ENCODE measurements at regions not wholly inside any gene's neighbourhood (a gene's known extent, or its start where the extent isn't known, plus 50 kb on each side); places are given as distances from the start of the nearest gene placed in this dataset.
"Not testable (repeated sequence)": the region's sequence is repeated elsewhere in the genome, so short reads cannot be mapped to it uniquely, and the experiment has no call there.

DNA sequence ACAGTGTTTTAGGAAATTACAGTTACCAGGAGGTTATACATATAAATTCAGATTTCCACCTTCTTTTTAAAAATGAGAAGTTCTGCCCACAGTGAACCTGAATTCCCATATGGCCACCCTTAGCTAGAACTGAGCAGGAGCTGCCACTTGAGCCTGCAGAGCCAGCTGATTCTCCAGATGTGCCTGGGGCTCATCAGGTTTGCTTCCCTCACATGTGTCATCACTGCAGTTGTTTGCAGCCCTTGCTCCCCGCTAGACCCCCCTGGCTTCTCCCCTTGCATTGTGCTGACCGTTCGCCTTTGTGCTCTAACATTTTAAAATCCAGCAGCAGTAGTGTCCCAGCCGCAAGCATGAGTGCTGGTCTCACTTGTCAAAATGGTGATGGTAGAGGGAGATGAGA lies 131.1 kb downstream of the UTRN start:
- DNase-seq = no peak
- no peak for TF ChIP-seq POLR2A (IDR thresholded peaks at IDR 0.05; ENCODE audit: low read length)
- TF ChIP-seq GATA1 (IDR thresholded peaks at IDR 0.05; ENCODE audit: low read depth, low read length) = no peak

DNA sequence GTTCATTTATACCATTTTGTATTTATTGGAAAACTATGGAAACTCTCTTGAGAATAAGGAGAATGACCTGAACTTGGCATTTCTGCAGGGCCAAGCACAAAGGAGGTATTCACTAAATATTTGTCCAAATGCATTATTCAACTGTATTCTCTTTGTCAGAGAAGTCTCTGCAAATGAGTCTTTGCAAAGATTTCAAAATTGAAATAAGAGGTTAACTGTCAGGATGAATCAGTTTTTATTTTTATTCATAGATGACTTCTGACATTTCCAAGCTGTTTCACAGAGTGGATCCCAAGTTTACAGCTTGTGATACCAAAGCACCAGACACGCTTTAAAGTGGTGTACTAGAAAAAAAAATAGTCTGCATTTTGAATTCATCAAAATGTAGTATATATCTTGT lies 131.6 kb downstream of the UTRN start:
- DNase-seq = no peak
- TF ChIP-seq GATA1 (IDR thresholded peaks at IDR 0.05; ENCODE audit: low read depth, low read length) (no peak), POLR2A (IDR thresholded peaks at IDR 0.05; ENCODE audit: low read length) (no peak)

DNA sequence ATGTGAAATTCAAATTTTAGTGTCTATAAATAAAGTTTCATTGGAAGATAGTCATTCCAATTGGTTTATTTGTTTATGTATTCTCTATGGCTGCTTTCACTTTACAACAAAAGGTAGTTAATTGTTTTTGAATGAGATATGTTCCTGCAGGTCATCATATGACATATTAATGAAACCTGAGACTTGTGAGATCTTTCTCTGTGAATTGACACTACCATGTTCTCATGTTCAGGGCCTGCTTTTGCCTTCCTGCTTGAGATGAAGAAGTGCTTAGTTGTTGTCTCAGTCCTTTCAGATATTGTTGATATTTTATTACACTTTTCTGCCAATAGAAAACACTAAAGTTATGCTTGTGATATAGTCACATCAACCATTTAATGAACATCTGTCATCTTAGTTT lies 132.5 kb downstream of the UTRN start:
- TF ChIP-seq POLR2A (IDR thresholded peaks at IDR 0.05; ENCODE audit: low read length) = no peak
- no peak for TF ChIP-seq GATA1 (IDR thresholded peaks at IDR 0.05; ENCODE audit: low read depth, low read length)

DNA sequence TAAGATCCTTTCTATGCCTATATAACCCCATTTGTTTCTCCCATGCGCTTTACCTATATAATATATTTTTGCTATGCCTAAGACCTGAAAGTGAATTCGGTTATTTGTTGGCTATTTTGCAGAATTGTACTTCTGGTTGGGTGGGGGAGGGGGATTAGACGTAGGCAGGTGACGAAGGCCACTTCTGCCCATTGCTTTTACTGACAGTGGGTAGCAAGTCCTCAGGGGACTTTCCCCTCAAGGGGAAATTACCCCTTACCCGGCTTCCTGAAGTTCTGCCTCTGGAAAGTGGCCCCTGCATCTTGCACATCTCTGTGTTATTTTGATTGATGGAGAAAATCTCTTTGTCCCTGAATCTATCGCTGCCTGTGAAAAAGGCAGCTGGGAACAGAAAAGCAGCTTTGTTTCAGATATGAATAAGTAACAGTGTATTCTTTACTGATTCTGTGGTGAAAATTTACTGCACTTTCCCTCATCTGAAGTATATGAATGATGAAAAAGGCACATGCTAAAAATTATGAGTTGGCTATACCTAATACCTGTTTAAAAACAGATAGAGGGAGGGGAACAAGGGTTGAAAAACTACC lies 133.9 kb downstream of the UTRN start:
- no peak for TF ChIP-seq GATA1 (IDR thresholded peaks at IDR 0.05; ENCODE audit: low read depth, low read length)
- TF ChIP-seq POLR2A (IDR thresholded peaks at IDR 0.05; ENCODE audit: low read length) = no peak
- DNase-seq = no peak

More for the DNA sequence above, 132.5 kb downstream of the UTRN start:
- no peak for DNase-seq

- TF ChIP-seq POLR2A (IDR thresholded peaks at IDR 0.05; ENCODE audit: low read length) = no peak
- no peak for TF ChIP-seq GATA1 (IDR thresholded peaks at IDR 0.05; ENCODE audit: low read depth, low read length)
- no peak for DNase-seq
These were observed 138.0 kb downstream of the UTRN start for GRCh38 chr6:144423167-144423566.

DNA sequence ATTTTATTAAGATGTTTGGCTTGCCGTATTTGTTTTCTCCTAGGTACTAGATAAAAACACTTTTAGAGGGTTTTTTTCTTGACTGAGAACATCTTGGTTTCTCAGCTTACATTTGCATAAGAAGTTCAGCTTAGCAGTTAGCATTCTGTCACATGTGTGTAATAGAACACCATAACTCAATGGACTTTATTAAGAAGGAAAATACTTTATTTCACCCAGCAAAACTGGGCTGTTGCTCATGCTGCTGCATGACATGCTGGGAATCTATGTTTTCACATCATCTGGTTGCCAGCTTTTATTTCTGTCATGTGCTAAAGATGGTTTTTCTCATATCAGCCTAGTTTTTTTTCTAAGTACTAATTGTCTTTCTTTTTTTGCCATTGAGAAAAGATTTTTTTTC lies 144.6 kb downstream of the UTRN start:
- no peak for TF ChIP-seq POLR2A (IDR thresholded peaks at IDR 0.05; ENCODE audit: low read length)
- no peak for DNase-seq

GRCh38 chr6:144433446-144433845 lies 148.3 kb downstream of the UTRN start:
- DNase-seq = not testable (repeated sequence)

- no peak for DNase-seq
- TF ChIP-seq POLR2A (IDR thresholded peaks at IDR 0.05; ENCODE audit: low read length) (no peak), GATA1 (IDR thresholded peaks at IDR 0.05; ENCODE audit: low read depth, low read length) (no peak)
These were observed 149.3 kb downstream of the UTRN start for GRCh38 chr6:144434308-144434990.

- DNase-seq = no peak
- TF ChIP-seq POLR2A (IDR thresholded peaks at IDR 0.05; ENCODE audit: low read length) (no peak), GATA1 (IDR thresholded peaks at IDR 0.05; ENCODE audit: low read depth, low read length) (no peak)
These were observed 150.7 kb downstream of the UTRN start for GRCh38 chr6:144435602-144436426.

DNA sequence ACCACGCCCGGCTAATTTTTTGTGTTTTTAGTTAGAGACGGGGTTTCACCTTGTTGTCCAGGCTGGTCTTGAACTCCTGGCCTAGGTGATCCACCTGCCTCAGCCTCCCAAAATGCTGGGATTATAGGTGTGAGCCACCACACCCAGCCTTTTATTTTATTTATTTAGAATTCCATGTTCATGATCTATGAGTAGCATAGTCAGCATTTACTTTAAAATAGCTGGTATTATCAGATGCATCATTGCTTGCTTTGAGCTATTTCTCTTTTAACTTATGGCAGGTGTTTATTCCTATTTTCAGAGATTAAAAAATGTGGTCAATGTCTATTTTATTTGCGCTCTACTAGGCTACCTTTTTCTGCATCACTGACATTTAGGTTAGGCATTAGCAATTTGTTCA lies 152.0 kb downstream of the UTRN start:
- DNase-seq = no peak
- TF ChIP-seq POLR2A (IDR thresholded peaks at IDR 0.05; ENCODE audit: low read length) (no peak), GATA1 (IDR thresholded peaks at IDR 0.05; ENCODE audit: low read depth, low read length) (no peak)

- no peak for TF ChIP-seq POLR2A (IDR thresholded peaks at IDR 0.05; ENCODE audit: low read length)
- no peak for TF ChIP-seq GATA1 (IDR thresholded peaks at IDR 0.05; ENCODE audit: low read depth, low read length)
- no peak for DNase-seq
These were observed 153.0 kb downstream of the UTRN start for GRCh38 chr6:144438103-144438502.

DNA sequence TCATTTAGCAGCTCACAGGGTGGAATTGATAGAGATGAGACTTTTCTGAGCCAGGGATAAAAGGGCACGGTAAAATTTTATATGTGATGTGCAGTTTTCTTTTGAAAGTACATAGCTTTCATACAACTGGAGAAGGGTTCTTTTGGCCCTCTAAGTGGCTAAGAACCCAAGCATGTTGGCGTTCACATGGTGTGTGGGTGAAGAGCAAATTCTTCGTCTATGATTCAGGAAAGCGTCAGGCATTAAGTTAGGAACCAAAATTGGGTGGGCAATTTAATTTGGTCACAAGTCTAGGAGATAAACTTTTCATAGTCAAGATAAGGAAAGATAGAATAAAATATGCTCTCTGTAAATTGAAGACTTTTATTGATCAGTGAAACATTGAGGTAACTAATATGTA lies 153.9 kb downstream of the UTRN start:
- no peak for DNase-seq

GRCh38 chr6:144441801-144442200 lies 156.7 kb downstream of the UTRN start:
- DNase-seq = not testable (repeated sequence)

More for the DNA sequence above, 153.9 kb downstream of the UTRN start:
- TF ChIP-seq GATA1 (IDR thresholded peaks at IDR 0.05; ENCODE audit: low read depth, low read length) = no peak

DNA sequence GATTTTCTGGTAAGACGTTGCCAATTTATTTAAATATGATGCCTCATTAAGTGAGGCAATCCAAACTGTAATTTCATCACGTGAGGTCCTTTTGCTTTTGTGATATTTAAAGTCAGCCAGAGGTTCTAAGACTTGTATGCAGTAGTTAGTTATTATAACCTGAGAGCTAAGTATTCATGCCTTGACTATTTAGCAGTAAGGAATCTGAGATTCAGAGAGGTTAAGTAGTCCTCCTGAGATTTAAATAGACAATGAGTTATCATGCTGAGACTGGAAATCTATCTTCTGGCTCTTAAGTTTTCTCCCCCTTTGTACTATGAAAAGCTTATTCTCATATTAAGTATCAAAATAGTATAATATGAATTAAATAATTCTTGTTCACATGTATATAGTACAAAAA lies 158.0 kb downstream of the UTRN start:
- no peak for TF ChIP-seq GATA1 (IDR thresholded peaks at IDR 0.05; ENCODE audit: low read depth, low read length)
- no peak for TF ChIP-seq POLR2A (IDR thresholded peaks at IDR 0.05; ENCODE audit: low read length)
- no peak for DNase-seq

DNA sequence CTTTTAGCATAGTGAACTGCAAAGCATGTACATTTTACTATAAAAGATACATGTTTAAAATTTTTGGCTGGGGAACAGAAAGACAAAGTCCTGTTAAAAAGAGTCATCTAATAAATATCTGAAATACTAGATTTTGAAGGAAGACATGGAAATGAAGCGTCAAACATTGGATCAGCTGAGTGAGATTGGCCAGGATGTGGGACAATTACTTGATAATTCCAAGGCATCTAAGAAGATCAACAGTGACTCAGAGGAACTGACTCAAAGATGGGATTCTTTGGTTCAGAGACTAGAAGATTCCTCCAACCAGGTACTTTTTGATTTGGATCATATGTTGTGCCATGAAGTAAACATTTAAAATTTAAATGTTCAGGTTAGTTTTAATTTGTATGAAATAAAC lies 162.3 kb downstream of the UTRN start:
- TF ChIP-seq POLR2A (IDR thresholded peaks at IDR 0.05; ENCODE audit: low read length) = no peak
- TF ChIP-seq GATA1 (IDR thresholded peaks at IDR 0.05; ENCODE audit: low read depth, low read length) = no peak
- no peak for DNase-seq
